ENCODE measurements at regions not wholly inside any gene's neighbourhood (a gene's known extent, or its start where the extent isn't known, plus 50 kb on each side); places are given as distances from the start of the nearest gene placed in this dataset.

DNA sequence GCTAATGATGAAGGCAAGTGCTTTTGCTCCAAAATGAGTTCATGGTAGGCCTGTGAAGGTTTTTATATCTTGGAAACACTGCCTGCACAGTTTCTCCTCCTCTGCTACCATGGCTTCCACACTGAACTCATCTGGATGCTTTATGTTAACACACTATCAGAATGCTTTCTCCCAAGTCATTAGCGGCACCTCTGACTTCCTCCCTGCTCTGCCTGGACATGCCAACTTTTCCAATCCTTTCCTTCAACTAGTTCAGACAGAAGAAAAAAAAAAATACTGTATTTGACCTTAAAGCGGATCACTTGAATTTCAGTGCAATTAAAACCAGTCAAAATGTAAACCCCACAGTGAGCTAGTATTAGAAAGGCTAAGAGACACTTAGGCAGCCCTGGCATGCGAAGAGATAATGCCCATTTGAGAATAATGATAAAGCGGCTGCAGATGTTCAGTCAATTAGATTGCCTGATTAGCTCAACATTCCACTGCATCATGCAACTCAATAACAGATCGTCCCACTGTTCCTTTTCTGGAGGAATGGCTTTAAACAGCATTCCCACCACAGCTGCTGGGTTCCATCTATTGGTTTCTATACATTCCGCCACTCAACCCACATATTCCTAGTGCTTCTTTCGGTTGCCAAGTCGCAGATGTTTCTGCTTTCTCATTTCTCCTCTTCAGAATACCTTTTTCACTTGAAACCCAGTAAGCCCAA, 51.7 kb downstream of the CNTN3 start:
- TF ChIP-seq, protein P1, sequence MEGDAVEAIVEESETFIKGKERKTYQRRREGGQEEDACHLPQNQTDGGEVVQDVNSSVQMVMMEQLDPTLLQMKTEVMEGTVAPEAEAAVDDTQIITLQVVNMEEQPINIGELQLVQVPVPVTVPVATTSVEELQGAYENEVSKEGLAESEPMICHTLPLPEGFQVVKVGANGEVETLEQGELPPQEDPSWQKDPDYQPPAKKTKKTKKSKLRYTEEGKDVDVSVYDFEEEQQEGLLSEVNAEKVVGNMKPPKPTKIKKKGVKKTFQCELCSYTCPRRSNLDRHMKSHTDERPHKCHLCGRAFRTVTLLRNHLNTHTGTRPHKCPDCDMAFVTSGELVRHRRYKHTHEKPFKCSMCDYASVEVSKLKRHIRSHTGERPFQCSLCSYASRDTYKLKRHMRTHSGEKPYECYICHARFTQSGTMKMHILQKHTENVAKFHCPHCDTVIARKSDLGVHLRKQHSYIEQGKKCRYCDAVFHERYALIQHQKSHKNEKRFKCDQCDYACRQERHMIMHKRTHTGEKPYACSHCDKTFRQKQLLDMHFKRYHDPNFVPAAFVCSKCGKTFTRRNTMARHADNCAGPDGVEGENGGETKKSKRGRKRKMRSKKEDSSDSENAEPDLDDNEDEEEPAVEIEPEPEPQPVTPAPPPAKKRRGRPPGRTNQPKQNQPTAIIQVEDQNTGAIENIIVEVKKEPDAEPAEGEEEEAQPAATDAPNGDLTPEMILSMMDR (IDR thresholded peaks at IDR 0.05 in 8 of 11, conservative IDR thresholded peaks at IDR 0.05 in 3 of 11) = no peak
- TF ChIP-seq POLR2A (IDR thresholded peaks at IDR 0.05) (no peak), POLR2AphosphoS5 (IDR thresholded peaks at IDR 0.05) (no peak)
